HG03139 (cell line): ENCODE measurements at regions not wholly inside any gene's neighbourhood (a gene's known extent, or its start where the extent isn't known, plus 50 kb on each side); places are given as distances from the start of the nearest gene placed in this dataset.

Experiments
- ATAC-seq: cut with Tn5 transposase; IDR thresholded peaks from one replicate; pipeline ENCODE4 v1.9.1; 2021; ENCODE audit not compliant: unreplicated experiment

DNA sequence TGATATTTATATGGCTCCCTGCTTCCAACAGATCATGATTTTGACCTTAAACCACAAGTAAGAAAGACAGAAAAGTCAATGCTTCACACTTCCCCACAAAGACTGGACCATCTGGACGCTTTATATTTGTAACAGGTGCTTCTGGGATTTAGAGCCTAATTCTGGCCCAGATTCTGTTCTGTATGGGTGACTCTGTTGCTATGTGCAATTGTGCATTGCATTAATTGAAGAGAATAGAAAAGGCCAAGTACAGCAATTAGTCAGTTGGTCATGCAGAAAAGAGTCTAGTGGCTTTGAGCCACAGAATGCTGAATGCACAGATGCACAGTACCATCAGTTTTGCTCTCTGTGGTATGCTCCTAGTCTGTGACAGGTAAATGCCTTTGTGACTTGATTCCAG is 657.4 kb upstream of the ATXN8OS start:
- no peak for ATAC-seq

DNA sequence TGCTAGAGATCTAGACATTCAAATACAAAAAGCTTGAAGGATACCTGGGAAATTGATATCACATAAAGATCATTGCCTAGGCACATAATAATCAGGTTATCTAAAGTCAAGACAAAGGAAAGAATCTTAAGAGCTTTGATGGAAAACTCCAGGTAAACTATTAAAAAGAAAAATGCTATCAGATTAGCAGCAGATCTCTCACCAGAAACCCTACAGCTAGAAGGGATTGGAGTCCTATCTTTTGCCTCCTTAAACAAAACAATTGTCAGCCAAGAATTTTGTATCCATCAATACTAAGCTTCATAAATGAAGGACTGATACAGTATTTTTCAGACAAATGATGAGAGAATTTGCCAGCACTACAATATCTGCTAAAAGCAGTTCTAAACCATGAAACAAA is 682.4 kb upstream of the ATXN8OS start:
- ATAC-seq: no peak

DNA sequence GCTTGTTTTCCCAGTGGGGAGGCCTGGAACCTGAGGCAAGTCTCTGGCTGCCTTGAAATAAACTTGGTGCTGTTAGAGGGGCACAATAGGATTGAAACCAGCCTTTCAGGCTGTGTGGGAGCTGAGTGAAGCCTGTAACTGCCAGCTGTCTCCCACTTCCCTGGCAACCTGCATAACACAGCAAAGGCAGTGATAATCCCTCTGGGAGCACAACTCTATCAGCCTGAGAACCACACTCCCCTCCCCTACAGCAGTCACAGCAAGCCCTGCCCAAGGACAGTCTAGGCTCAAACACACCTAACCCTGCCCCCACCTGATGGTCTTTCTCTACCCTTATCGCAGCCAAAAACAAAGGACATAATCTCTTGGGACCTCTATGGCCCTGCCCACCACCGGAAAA is 683.8 kb upstream of the ATXN8OS start:
- no peak for ATAC-seq

DNA sequence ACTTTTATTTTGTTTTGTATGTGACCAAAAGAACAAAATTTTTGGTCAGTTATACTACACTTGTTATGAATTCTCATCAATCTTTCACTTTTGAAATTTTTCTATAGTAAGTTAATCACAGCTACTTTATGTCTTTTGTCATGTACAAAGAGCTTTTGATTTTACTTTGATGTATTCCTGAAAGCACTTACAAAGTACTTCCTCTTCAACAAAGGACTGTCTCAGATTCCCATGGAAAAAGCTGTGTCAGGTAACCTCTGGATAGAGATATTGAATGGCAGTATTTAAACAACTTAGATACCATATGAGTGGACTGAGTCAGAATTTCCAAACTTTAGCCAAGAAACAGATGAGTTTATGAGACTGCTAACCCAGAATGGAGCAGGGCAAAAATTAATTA is 689.3 kb upstream of the ATXN8OS start:
- no peak for ATAC-seq

DNA sequence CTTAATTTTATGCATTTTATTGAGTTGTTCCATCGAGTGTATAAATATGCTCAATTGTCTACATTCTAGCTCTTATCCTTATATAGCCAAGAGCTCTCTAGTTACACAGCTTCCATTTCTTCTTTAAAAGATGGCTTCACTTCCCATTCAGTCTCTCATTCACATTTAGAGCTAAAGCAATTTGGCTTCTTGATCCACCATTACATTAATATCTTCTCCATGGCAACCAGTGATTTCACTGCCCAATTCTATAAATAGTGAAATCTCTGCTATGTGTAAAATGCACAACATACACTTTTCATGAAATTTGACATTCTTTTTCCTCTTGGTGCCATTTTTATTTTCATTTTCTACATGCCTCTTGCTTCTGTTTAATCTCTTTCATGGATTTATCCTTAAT is 696.9 kb upstream of the ATXN8OS start:
- ATAC-seq: no peak

DNA sequence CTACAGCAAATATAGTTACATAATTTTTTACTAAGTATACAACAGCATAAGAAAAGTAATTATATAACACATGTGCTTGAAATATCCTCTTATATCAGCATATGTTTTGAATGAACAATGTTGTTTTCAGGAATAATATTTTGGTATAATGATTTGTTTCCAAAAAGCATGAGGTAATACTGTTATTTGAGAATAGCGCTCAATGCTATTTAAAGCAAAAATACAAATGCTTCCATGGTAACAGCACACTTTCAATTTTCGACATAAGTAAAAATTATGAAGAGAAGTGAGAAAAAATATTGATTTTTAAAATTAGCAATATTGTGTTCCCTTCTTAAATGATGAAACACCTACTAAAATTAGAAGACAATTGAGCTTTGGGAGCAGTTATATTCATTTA is 715.9 kb upstream of the ATXN8OS start:
- no peak for ATAC-seq

DNA sequence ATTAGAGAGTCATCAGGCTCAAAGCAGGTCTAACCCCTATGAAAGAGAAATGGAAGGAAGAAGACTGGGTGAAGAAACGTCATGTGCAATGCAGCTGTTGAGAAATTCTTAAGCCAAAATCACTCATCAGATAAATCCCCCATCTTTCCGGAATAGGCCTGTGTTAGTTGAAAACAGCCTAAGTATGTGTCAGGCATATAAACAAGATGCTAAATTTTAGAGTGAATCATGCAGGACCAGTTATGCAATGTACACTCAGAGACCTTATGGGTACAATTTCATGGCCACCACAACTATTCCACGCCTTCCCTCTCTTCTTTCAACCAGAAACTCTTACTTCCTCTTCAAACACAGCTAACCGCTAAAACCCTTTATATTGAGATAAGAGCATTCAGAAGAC is 717.7 kb upstream of the ATXN8OS start:
- no peak for ATAC-seq

DNA sequence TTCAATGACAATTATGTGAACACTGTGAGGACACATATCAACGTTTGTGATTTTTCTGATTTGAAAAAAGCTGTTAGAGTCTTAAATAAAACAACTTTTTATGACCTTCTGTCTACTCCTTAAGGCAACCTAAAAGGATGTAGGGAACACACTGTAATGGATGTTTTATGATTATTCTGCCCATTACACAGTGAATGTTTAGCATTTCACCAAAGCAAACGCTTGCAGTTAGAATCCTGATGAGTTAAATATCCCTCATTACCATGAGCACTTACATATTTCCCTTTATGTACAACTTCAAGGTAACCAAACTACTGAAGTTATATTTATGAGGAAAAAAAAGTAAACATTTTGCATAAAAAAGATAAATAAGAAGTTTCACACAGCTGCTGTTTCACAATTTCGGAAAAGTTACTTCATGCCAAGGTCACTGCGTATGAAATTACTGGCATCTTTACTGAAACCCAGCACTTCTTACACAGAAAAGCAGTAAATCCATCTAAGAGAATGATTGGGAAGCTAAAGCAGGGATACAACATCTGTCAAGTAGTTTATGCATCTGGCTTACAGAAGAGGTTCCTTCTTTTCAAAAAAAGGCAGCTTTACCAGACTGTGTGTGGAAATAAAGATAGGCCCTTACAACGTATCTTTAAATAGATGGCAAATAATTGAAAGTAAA is 733.7 kb upstream of the ATXN8OS start:
- no peak for ATAC-seq

DNA sequence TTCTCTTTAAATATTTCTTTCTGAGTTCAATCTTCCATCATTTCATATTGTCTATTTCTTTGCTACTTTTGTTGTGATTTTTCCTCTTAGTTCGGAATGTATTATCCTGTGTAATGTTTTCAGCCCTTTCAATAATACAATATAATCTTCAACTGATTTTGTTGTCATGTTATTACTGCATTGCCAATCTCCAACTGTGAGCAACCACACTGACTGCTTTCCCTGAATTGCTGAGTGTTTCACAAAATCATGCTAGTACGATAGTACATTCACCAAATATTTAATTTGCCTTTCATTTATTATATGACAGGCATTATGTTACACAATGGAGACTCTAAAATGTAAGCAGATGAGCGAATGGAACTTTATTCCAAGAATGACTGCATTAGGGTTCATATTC is 744.3 kb upstream of the ATXN8OS start:
- no peak for ATAC-seq

DNA sequence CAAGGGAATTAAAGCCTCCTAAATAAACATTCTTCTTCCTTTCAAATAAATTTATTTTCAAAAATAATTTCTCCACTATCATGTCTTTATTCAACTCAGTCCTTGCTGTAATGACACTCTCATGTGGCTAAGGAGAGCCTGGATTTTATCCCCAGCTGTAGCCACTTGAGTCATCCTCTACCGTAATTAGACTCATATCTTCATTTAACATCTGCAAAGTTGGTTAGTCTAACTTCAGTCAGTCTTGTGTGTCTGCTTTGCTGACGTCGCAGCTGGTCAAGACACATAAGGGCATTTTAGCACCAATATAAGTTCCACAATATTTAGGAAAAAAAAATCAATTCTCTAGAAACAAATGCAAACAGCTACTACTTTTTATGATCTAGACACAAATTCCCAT is 776.4 kb upstream of the ATXN8OS start:
- ATAC-seq: no peak

DNA sequence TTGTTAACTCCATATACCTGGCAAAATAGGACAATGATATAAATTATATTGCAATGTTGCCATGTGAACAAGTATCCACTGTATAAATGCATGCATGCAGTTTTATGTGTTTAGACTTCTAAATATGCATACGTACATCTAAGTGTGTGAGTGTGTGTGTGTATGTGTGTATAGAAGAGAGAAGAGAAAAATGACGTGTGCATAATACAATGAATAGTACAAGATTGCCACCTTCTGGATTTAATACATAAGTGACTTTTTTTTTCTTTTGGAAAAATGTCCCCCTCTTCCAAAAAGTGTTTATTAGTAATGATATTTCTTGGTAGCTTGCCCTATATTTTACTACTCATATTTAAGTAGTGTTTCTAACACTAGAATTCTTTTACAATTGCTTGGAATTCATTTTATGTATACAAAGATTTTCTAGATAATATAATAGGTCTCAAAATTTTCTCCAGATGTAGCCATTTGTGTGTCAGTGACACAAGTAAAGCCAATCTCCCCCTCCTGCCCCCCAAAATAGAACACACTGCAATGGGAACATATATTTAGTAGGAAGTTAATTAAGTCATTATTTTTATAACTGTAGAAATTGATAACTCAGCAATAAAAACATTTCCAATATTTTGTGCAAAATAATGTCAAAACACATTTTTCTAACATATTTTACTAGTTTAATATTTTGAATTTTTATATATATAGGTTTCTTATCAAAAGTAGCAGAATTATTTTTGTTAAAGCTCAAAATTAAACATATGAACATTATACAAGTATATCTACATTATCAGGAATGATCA is 783.3 kb upstream of the ATXN8OS start:
- ATAC-seq: no peak

DNA sequence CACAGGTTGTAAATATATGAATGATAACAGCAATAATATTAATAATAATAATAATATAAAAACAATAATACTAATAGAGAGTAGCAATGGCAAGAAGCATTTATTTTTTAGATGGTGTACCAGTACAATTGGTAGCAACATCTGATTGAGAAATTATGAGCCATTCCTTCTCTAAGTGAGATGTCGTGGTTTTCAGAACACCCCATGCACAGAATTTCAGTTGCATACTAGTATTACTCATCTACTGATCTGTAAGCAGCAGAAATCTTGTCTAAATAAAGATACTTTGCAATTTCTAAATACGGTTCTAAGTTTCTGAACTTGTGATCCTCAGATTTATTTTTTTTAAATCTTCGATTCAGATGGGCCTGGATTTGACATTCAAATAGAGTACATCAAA is 788.0 kb upstream of the ATXN8OS start:
- no peak for ATAC-seq

DNA sequence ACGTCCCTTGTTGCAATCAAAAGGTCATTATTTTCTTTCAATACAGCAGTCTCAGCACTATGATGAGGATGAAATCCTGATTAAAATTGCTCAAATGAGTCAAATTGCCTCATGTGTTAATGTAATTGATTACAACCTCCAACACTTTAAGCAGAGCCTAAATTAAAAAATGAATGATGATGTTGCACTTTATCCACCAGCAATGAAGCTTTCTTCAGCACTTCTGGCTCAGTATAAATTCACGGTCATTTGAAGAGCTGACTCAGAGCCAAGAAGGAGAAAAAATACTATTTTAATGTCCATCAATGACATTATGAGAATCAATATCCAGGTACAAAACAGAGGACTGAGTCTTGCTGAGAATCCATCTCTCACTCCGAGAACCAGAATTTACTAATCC is 792.6 kb upstream of the ATXN8OS start:
- ATAC-seq: no peak

DNA sequence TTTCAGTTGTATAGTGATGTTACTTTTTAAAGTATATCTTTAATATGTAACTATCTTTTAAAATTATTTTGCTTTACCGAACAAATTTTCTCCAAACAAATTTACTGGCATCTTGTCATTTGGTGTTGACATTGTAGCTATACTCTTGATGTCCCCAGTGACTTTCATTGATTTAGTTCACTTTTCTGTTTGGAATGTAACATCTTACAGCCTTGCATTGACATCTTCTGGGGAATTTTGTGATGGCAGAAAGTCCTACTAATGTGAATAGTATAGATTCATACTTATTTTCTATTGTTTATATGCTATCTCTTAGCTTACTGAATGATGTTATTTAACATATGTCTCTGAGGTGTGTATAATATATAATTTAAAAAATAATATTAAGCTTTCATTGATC is 800.9 kb upstream of the ATXN8OS start:
- no peak for ATAC-seq

DNA sequence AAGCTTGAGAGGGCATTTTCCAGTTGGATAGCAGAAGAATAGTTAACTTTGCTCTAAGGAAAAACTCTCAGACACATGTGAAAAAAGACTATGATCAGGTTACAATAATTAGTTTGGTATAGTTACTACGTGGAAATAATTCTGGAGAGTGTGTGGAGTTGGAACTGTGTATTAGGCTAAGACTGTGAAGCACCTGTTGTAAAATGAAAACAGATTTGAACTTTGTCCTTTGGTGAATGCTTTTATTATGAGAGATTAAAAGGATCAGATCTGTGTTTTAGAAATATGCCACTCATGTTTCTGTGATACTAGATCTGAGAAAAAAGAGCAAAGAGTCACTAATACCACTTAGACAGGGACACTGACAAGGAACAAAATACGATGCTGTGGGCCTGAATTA is 807.5 kb upstream of the ATXN8OS start:
- no peak for ATAC-seq

DNA sequence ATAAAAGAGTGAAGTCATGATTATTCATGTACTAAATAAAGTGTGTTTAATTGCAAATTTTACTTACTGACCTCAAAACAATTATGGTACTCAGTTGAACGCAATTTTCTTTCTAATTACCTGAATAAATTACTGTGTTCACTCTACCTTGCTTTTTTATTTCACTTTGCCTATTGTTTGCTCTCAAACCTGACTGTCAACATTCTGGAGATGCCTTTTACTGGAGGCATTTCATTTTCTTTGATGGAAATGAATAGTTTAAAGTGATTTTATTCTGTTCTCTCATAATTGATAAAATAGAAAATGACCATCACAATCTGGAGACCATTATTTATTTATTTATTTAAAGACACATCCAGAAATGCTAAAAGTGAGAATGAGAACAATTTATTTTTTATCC is 811.5 kb upstream of the ATXN8OS start:
- ATAC-seq: no peak

DNA sequence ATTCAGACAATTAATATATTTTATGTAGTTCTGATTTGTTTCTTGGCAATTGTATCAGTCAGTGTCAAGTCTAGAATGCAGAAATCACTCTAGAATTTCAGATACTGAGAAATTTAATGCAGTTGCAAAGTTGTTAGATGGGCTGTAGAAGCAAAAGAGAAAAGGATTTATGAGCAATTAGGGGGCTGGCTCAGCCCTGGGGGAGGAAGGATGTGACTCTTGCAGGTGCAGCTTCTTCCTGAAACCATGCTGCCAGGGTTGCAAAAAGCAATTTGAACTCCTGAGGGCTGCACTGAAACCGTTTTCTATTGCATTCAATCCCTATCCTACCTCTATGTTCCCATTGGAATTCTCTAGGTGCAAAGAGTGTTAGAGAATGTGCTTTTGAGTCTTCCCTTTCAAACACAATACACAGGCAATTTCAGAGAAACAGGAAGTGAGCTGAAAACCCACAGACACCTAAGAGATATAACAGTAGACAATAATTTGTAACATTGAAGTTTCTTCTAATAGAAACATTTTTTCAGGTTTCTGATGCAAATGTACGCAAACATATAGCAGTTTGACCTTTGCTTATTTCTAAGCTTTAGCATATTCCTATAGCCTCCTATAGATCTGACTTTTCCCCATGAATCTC is 814.7 kb upstream of the ATXN8OS start:
- no peak for ATAC-seq

DNA sequence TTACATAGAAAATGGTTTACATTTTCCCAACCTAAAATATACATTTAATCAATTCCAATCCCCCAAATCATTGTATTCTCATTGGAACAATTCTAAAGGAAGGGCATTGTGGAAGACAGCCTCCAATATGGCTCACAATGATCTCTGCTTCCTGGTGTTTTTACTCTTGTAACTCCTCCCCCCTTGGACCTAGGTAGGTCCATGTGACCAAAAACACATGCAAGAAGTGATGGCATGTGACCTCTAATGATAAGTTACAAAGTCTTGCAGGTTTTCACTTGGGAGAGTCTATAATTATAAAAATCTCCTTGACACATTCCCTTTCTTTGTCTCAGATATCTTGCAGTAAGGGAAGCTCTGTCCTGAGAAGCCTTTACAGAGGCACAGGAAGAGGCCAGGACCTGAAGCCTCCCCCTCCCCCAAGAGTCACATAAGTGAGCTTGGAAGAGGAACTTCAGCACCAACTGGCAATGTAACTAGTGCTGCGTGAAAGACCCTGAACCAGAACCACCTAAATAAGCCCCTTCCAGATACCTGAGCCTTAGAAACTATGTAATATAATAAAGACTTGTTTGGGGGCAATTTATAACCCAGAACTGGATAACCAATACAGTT is 816.2 kb upstream of the ATXN8OS start:
- no peak for ATAC-seq

DNA sequence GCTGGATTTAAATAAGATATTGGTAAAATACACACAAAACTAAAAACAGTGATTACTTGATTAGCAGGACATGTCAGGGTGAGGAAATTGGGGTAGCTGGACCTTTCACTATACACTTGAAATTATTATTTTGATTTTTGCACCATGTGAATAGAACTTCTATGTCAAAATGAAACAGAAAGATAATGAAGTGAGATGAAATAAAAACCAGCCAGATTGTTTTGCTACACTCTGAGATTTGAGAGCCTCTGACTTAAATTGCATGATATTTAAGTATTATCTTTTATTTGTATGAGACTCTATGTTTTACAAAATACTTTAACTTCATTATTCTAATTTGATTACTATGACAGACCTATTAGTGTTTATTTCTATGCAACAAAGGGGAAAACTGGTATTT is 819.6 kb upstream of the ATXN8OS start:
- no peak for ATAC-seq

DNA sequence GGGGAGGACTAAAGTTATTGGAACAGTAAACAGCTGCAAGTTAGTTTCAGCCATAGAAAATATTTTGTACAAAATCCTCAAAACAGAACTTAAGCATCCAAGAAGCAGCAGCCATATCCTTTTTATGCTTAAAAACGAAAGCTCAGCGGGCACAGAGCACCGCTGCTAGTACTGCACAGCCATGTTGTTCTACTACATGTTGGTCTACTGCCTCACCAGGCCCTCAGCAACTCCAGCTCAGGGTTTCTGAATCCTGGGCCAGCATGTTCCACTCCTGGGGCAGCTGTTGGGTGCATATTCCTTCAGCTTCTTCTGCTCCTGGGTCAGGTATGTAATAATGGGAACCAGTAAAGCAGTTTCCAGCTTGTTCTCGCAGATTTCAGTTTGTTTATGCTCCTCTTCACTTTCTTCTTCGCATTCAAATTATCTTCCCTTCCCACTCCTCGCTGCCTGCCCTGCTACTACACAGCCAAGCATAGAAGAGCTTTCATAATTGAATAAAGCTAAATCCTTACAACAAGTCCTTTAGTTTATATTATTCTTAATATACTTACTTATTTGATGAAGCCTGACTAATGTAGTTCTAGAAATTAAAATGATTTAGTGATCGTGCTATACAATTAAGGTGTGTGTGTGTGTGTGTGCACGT is 820.5 kb upstream of the ATXN8OS start:
- ATAC-seq: no peak

DNA sequence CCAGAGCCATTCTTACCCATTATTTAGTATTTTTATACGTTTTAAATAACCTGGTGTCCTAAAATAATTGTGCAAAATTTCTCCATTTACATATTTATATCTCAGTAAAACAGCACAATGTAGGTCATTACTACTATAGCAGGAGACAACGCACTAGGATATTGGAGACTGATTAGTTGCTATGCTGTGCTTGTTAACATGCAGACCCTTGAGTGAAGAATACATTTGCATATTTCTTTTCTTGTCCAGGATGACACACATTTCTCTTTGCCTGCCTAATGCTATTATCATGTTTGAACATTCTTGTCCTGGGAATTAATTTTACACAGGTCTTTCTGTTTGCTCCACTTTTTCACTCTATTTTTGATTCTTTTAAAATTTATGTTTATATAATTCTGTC is 823.8 kb upstream of the ATXN8OS start:
- ATAC-seq: no peak
